ENCODE measurements at regions not wholly inside any gene's neighbourhood (a gene's known extent, or its start where the extent isn't known, plus 50 kb on each side); places are given as distances from the start of the nearest gene placed in this dataset.

DNA sequence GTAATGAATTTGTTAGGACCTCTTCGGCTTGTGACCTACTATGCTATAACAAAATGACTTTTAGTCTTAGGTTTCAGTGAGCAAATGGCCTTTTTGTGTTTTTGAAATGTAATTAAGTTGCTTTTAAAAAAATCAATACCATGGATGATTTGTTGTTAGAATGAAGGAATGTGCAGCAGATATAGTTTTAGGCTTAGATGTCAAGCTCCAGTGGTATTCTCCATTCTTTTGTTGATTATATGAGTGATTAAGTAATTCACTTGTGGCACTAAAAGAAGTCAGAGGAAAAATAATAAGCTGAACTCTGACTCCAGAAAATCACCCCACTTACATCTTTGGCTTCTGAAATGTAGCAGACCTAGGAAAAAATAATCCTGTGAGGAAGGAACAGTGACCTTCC is 474.1 kb upstream of the MIS18BP1 start:
- dilution Hi-C loops (cut with MboI; ENCODE audit: extremely low pct_ligation_motif_present, low sequenced_read_pairs): no loop called here
- FAIRE-seq (no peak), DNase-seq (ENCODE audit: low read depth, low spot score) (no peak)
- Histone ChIP-seq H3K4me3 (ENCODE audit: control insufficient read depth in 2 of 3, extremely low read depth in 1 of 3, insufficient read depth in 2 of 3, low read depth in 1 of 3, low read length in 3 of 3) (no peak overlapping the region), H3K4me1 (ENCODE audit: control insufficient read depth, extremely low read depth, insufficient read depth, low read length) (no peaks in the 10 kb centered on the region), H3K36me3 (ENCODE audit: control insufficient read depth in 2 of 2, extremely low read depth in 1 of 2, insufficient read depth in 2 of 2, low read length in 2 of 2) (no peaks in the 10 kb centered on the region), H3K27ac (ENCODE audit: control insufficient read depth, insufficient read depth, low read length) (no peak overlapping the region), H3K79me2 (ENCODE audit: control insufficient read depth, insufficient read depth, low read length) (no peaks in the 10 kb centered on the region), H3K4me2 (ENCODE audit: control insufficient read depth, extremely low read depth, insufficient read depth, low read depth, low read length) (no peak overlapping the region), H3K9ac (ENCODE audit: control insufficient read depth, extremely low read depth, insufficient read depth, low read length) (no peak overlapping the region), H3K9me3 (ENCODE audit: control insufficient read depth, low read depth, low read length) (no peaks in the 10 kb centered on the region), H2AFZ (ENCODE audit: control insufficient read depth, low read length) (no peak overlapping the region), H3K27me3 (ENCODE audit: control insufficient read depth, extremely low read depth, insufficient read depth, low read length) (no peaks in the 10 kb centered on the region), H4K20me1 (ENCODE audit: control insufficient read depth, extremely low read depth, insufficient read depth, low read length) (no peaks in the 10 kb centered on the region), H3K9me1 (ENCODE audit: control insufficient read depth, extremely low read depth, insufficient read depth, low read length) (no peaks in the 10 kb centered on the region)
- TF ChIP-seq, protein P1, sequence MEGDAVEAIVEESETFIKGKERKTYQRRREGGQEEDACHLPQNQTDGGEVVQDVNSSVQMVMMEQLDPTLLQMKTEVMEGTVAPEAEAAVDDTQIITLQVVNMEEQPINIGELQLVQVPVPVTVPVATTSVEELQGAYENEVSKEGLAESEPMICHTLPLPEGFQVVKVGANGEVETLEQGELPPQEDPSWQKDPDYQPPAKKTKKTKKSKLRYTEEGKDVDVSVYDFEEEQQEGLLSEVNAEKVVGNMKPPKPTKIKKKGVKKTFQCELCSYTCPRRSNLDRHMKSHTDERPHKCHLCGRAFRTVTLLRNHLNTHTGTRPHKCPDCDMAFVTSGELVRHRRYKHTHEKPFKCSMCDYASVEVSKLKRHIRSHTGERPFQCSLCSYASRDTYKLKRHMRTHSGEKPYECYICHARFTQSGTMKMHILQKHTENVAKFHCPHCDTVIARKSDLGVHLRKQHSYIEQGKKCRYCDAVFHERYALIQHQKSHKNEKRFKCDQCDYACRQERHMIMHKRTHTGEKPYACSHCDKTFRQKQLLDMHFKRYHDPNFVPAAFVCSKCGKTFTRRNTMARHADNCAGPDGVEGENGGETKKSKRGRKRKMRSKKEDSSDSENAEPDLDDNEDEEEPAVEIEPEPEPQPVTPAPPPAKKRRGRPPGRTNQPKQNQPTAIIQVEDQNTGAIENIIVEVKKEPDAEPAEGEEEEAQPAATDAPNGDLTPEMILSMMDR (optimal IDR thresholded peaks at IDR 0.05 in 1 of 3, IDR thresholded peaks at IDR 0.05 in 1 of 3, conservative IDR thresholded peaks at IDR 0.05 in 1 of 3; ENCODE audit: extremely low read depth in 1 of 3, insufficient read depth in 2 of 3, low read length in 3 of 3): no peak
- TF ChIP-seq EZH2 (IDR thresholded peaks at IDR 0.05; ENCODE audit: low read length): no peak

DNA sequence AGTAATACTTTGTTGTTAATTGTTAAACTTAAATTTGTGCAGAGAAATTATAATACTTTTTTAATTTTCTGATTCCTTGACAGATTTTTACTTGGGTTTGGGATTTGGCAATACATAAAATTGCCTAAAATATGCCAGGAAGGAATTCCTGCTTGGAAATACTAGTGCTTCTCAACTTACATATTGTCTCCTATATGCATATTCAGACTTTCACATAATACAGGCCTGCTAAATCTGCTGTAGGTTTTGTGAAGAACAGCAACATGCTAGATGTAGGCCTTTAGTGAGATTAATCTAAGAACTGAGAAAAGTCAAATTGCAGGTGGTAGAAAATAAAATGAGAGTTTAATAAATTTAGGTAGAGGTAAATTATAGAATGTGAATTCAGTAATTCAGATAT is 468.5 kb upstream of the MIS18BP1 start:
- H3K9me1 ChIP-seq (ENCODE audit: control insufficient read depth, extremely low read depth, insufficient read depth, low read length): no peaks in the 10 kb centered on the region
- H3K4me2 ChIP-seq (ENCODE audit: control insufficient read depth, extremely low read depth, insufficient read depth, low read depth, low read length): no peak overlapping the region
- H2AFZ ChIP-seq (ENCODE audit: control insufficient read depth, low read length): no peak overlapping the region
- no peaks in the 10 kb centered on the region for H3K79me2 ChIP-seq (ENCODE audit: control insufficient read depth, insufficient read depth, low read length)
- dilution Hi-C loops (cut with MboI; ENCODE audit: extremely low pct_ligation_motif_present, low sequenced_read_pairs): no loop called here
- H3K36me3 ChIP-seq (ENCODE audit: control insufficient read depth in 2 of 2, extremely low read depth in 1 of 2, insufficient read depth in 2 of 2, low read length in 2 of 2): no peaks in the 10 kb centered on the region
- DNase-seq (ENCODE audit: low read depth, low spot score): no peak
- no peaks in the 10 kb centered on the region for H3K9me3 ChIP-seq (ENCODE audit: control insufficient read depth, low read depth, low read length)
- no peak overlapping the region for H3K27ac ChIP-seq (ENCODE audit: control insufficient read depth, insufficient read depth, low read length)
- no peak overlapping the region for H3K4me3 ChIP-seq (ENCODE audit: control insufficient read depth in 2 of 3, extremely low read depth in 1 of 3, insufficient read depth in 2 of 3, low read depth in 1 of 3, low read length in 3 of 3)
- TF ChIP-seq EZH2 (IDR thresholded peaks at IDR 0.05; ENCODE audit: low read length): no peak
- TF ChIP-seq, protein P1 (optimal IDR thresholded peaks at IDR 0.05 in 1 of 3, IDR thresholded peaks at IDR 0.05 in 1 of 3, conservative IDR thresholded peaks at IDR 0.05 in 1 of 3; ENCODE audit: extremely low read depth in 1 of 3, insufficient read depth in 2 of 3, low read length in 3 of 3): no peak
- H3K9ac ChIP-seq (ENCODE audit: control insufficient read depth, extremely low read depth, insufficient read depth, low read length): no peak overlapping the region
- FAIRE-seq: no peak
- H3K4me1 ChIP-seq (ENCODE audit: control insufficient read depth, extremely low read depth, insufficient read depth, low read length): no peaks in the 10 kb centered on the region
- H4K20me1 ChIP-seq (ENCODE audit: control insufficient read depth, extremely low read depth, insufficient read depth, low read length): no peaks in the 10 kb centered on the region
- no peaks in the 10 kb centered on the region for H3K27me3 ChIP-seq (ENCODE audit: control insufficient read depth, extremely low read depth, insufficient read depth, low read length)
